GM21390 (cell line): ENCODE measurements at regions not wholly inside any gene's neighbourhood (a gene's known extent, or its start where the extent isn't known, plus 50 kb on each side); places are given as distances from the start of the nearest gene placed in this dataset.

Source experiments
- ATAC-seq: cut with Tn5 transposase; IDR thresholded peaks from one replicate; pipeline ENCODE4 v1.9.1; 2021; ENCODE audit not compliant: unreplicated experiment

DNA sequence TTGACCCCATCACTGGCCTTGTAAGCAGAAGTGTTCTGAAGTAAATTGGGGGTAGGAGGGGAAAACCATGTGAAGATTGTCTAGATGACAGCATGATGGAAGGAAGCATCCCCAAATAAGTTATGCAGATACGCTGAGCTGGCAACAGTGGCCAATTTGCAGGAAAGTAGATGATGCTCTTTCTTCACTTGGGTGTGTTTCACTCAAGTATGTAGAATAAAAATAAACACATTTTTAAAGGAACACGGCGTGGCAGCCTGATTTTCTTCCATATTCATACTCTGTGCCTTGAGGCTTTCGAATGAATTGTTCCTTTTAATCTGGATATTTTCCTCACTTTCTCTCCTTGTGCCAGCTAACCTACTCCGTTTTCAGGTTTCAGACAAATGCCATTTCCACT, 295.5 kb upstream of the DPYD start:
- ATAC-seq: no peak

- no peak for ATAC-seq
Measured at GRCh38 chr1:98211271-98211845, 290.5 kb upstream of the DPYD start.

- ATAC-seq: no peak
Measured at GRCh38 chr1:98210563-98210962, 289.7 kb upstream of the DPYD start.

DNA sequence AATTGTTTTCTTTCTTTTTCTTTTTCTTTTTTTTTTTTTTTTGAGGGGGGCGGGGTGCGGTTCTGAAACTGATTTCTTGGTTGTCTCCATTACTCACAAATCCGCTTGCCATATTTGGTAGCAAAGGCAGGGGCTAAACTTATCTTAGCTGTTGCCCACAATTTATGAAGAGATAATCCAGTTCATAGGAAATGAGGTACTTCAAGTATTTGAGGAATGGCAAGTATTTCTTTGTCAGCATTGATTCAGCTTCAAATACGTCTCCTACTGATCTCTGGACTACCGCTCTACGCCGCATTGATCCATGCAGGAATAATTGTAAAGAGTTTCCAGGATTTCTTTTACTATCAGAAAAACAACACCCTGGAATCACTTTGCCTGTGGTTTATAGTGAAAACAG, 289.2 kb upstream of the DPYD start:
- ATAC-seq: no peak

DNA sequence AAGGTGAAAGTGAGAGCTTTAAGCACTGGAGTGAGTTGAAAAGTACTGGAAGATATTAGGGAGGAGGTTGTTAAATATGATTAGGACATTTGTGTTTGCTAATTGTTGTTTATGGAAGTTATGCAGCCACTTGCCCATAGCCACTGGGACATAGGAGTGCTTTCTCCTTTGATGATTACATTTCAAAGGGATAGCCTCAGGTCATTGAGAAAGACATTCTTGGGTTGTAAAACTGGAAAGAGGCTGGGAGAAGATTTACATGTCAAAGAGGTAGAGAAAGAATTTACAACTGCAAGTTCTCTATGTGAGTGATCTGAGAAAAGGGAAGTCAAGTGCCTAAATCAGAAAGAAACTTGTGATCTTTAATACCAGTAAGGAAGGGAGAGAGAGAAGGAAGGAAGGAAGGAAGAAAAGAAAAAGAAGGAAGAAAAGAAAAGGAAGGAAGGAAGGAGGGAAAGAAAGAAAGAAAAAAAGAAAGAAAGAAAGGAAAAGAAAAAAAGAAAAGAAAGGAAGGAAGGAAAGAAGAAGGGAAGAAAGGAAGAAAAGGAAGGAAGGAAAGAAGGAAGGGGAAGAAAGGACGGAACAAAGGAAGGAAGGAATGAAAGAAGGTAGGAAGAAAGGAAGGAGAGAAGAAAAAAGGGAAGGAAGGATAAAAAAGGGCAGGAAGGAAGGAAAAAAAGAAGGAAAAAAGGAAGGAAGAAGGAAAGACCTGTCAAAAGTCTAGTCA, 284.6 kb upstream of the DPYD start:
- ATAC-seq: no peak

GRCh38 chr1:98203466-98203865, 282.6 kb upstream of the DPYD start:
- no peak for ATAC-seq

- no peak for ATAC-seq
Measured at GRCh38 chr1:98201666-98202081, 280.8 kb upstream of the DPYD start.

DNA sequence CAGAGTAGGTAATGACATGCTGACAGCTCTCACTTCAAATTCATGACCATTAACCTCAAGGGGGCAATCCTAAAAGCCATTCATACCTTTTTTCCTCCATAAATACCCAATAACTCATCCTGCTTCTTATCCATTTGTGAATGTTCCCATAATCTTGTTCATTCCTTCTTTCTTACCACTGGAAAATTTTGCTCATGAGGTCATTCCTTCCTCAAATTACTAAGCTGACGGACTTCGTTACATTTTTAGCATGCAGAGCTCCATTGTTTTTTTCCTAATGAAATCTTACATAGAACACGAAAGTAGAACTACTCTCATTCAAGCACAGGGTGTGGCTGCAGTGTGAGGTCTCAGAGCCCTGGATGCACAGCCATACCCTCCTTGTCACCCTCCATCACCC, 276.5 kb upstream of the DPYD start:
- no peak for ATAC-seq

- no peak for ATAC-seq
Measured at GRCh38 chr1:98196012-98196411, 275.2 kb upstream of the DPYD start.

DNA sequence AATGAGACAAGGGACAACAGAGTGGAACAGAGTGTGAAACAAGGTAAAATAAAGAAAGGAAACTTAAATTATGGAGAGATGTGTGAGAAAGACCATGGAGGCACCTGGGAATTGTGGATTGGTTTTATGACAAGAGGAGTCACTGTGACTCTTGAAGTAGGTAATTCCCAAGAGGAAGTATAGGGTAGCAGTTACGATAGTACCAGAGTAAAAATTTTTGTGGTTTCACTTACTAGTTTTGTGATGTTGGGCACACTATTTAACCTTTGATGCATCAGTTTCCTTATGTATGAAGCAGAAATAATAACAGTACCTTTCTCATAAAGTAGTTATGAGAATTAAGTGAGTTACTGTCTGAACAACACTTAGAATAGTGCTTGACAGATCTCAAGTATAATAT, 267.9 kb upstream of the DPYD start:
- ATAC-seq: no peak

- ATAC-seq: no peak
Measured at GRCh38 chr1:98184856-98185255, 264.0 kb upstream of the DPYD start.

GRCh38 chr1:98181036-98181764, 260.4 kb upstream of the DPYD start:
- ATAC-seq: no peak

DNA sequence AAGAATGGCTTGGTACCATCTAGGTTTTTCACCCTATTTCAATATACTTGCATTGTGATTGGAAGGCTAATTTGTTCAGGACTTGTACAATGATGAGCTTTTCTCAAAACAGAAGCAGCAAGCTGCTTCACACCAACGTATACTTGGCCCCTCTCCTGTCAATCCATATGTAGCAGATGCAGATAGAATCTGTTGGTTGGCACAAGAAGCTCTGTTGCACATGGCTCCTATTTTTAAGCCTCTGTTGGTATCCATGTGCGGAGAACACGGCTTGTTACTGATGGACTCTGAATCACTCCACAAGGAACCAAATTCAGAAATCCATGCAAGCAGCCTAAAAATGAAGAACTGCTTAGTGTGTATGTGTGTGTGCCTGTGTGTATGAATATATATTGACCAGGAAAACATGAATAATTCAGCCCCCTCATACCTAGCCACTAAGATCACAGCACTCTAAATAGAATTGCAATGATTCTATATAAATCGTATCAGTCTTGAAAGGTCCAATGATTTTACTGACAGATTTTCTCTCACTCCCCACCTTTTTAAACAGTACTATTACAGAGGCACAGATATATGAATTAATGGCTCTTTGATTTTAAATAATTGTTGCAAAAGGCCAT, 258.4 kb upstream of the DPYD start:
- no peak for ATAC-seq

DNA sequence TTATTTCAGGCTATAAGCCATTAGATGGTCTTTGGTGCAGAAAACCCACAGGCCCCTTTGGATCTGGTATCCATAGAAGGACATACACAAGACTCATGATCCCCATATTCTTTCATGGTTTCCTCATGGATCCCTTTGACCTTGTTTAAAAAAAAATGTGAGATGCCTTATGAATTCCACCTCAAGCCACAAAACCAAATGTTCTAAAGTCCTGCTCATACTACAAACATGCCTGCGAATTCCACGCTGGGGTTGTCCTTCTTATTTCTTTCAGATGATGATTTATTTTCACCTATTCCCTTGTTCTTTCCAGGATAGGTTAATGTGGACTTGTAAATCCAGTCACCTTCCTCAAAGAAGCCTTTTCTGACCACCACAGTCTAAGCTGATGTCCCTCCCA, 256.9 kb upstream of the DPYD start:
- no peak for ATAC-seq

DNA sequence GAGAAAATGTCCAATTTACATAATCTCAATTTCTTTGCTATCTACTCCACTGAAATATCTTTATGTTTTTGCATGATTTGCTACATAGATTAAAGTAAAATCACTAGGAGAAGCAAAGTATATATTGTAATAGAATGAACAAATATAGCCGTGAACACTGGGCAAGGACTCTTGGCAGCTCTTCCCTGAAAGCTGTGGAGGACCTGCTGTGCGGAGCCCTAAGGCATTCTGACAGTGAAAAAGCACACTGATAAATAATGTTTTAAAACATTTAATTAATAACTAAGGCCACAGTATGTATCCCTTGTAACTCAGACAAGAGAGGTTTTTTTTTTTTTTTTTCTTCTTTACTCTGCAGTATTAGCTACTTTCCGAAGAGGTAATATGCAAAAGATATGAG, 256.1 kb upstream of the DPYD start:
- no peak for ATAC-seq

GRCh38 chr1:98176414-98176813, 255.6 kb upstream of the DPYD start:
- no peak for ATAC-seq

- ATAC-seq: no peak
Measured at GRCh38 chr1:98172578-98172977, 251.7 kb upstream of the DPYD start.

- no peak for ATAC-seq
Measured at GRCh38 chr1:98172022-98172421, 251.2 kb upstream of the DPYD start.

DNA sequence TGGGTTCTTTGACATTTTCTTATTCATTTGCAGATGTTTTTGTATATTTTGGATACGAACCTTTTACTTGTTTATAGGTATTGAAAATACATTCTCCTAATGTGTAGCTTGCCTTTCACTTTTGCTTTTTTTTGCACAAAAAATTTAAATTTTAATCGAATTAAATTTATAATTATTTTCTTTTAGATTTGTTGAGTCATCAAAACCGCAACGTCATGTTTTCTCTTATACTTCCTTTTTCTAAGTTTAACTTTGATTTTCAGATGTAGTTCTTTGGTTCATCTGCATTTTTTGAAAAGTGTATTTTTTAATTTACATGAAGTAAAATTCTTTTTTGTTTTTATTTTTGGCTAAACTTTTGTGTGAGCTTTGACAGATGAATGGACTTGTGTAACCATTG, 243.7 kb upstream of the DPYD start:
- no peak for ATAC-seq

DNA sequence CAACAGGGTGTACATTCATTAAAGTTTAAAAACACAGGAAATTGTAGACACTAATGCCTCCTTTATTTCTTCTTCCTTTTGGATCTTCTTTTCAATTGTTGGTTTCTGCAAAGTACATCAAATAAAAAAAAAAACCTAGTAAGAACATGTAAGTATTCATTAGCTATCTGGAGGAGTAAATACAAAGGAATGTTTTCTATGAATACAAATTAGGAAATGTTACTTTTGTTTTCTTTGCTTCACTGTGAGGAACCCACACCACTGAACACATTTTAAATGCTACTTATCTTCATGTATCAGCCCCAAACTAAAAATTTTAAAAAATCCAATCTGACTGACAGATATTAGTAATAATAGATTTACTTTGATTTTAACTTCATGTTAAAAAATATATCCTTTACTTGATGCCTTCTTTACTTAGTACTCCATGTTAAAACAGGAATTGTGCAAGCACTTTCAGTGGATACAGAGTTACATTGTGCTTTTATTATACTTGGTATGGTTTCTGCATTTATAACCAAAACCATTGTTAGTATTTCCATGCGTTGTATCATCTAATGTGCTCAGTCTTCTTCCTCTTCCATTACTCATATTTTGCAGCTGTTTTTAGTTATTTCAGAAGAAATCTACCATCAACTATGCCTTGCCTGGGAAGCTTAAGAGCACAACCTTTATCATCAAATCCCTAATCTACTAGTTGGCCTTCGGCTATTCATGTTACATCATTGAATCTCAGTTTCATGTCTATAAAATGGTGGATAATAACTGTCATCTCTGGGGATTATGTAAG, 236.9 kb upstream of the DPYD start:
- ATAC-seq: no peak

DNA sequence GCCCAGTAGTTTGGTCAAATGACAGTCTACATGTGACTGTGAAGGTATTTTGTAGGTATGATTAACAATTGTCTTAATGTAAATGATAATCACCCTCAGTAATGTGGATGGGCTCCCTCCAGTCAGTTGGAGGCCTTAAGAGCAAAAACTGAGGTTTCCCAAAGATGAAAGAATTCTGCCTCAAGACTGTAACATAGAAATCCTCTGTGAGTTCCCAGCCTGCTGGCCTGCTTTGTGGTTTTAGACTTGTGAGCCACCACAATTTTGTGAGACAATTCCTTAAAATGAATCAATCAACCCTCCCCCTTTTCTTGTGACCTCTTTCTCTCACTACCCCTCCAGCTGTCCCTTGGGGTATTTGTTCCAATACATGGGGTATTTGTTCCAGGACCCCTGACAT, 226.4 kb upstream of the DPYD start:
- no peak for ATAC-seq
